Peyer's patch (tissue), 4 donors: ENCODE measurements at regions not wholly inside any gene's neighbourhood (a gene's known extent, or its start where the extent isn't known, plus 50 kb on each side); places are given as distances from the start of the nearest gene placed in this dataset.
A peak's percentile ranks its signal among the peaks of the same experiment; 100 is the strongest.

Source experiments
- DNase-seq, 3 donors: peaks; one replicate each; pipeline ENCODE4 v3.0.0-alpha.2; 2017 to 2019
- H3K27ac ChIP-seq, 4 donors: fragments of 200-600 bp; sonication (generic); one replicate each; pipeline ENCODE4 v1.5.1; 2016 to 2019
- H3K27me3 ChIP-seq, 2 donors: fragments of 200-600 bp; sonication (generic); one replicate each; pipeline ENCODE4 v1.5.1; 2019
- H3K36me3 ChIP-seq, 3 donors: fragments of 200-600 bp; sonication (generic); one replicate each; pipeline ENCODE4 v1.5.1; 2016 to 2019
- H3K4me1 ChIP-seq, 4 donors: fragments of 200-600 bp; sonication (generic); one replicate each; pipeline ENCODE4 v1.5.1; 2016 to 2019
- H3K4me3 ChIP-seq, 4 donors: fragments of 200-600 bp; sonication (generic); 1 replicate in 3 of 4; 2 replicates in 1 of 4; pipeline ENCODE4 v1.5.1; 2016 to 2019; ENCODE audit warnings: mild to moderate bottlenecking in 1 of 4
- H3K9me3 ChIP-seq, 4 donors: fragments of 200-600 bp; sonication (generic); one replicate each; pipeline ENCODE4 v1.5.1; 2016 to 2019; ENCODE audit warnings: mild to moderate bottlenecking in 1 of 4
- CTCF ChIP-seq, 6 experiments: fragments of 450-650 bp in 4 of 6; fragments of 200-600 bp in 2 of 6; sonication (generic) in 1 of 6; IDR thresholded peaks; one replicate each; pipeline ENCODE4 v1.5.1; 2017 to 2019; ENCODE audit warnings: antibody characterized with exemption in 6 of 6, mild to moderate bottlenecking in 3 of 6, moderate library complexity in 1 of 6
- POLR2A ChIP-seq, 2 donors: fragments of 450-650 bp; IDR thresholded peaks; one replicate each; pipeline ENCODE4 v1.5.1; 2017; ENCODE audit warnings: antibody characterized with exemption in 2 of 2, mild to moderate bottlenecking in 2 of 2, moderate library complexity in 2 of 2

- H3K4me3 ChIP-seq, result no peak overlapping the region
- no peaks in the 10 kb centered on the region for H3K27me3 ChIP-seq
- H3K36me3 ChIP-seq, result no peaks in the 10 kb centered on the region
- TF ChIP-seq POLR2A (IDR thresholded peaks at IDR 0.05), result no peak
- TF ChIP-seq CTCF (IDR thresholded peaks at IDR 0.05), result peak in 3 of 6 experiments; percentile 59 to 68 (median 67)
- DNase-seq, result peak in 1 of 3 donors; percentile 49
- no peaks in the 10 kb centered on the region for H3K9me3 ChIP-seq
- H3K27ac ChIP-seq, result no peak overlapping the region
- no peaks in the 10 kb centered on the region for H3K4me1 ChIP-seq
Observed at GRCh38 chr6:12504325-12504966, 212.1 kb upstream of the PHACTR1 start.

GRCh38 chr6:12505486-12505885, 211.1 kb upstream of the PHACTR1 start:
- Histone ChIP-seq H3K4me3 (no peak overlapping the region), H3K9me3 (no peaks in the 10 kb centered on the region), H3K36me3 (no peaks in the 10 kb centered on the region), H3K4me1 (no peaks in the 10 kb centered on the region), H3K27me3 (no peaks in the 10 kb centered on the region), H3K27ac (no peak overlapping the region)
- no peak for DNase-seq
- no peak for TF ChIP-seq CTCF (IDR thresholded peaks at IDR 0.05)
- TF ChIP-seq POLR2A (IDR thresholded peaks at IDR 0.05), result no peak

- no peak overlapping the region for H3K27ac ChIP-seq
- H3K36me3 ChIP-seq, result no peaks in the 10 kb centered on the region
- H3K9me3 ChIP-seq, result no peaks in the 10 kb centered on the region
- no peaks in the 10 kb centered on the region for H3K27me3 ChIP-seq
- H3K4me1 ChIP-seq, result no peaks in the 10 kb centered on the region
- no peak overlapping the region for H3K4me3 ChIP-seq
- no peak for DNase-seq
- TF ChIP-seq CTCF (IDR thresholded peaks at IDR 0.05) (no peak), POLR2A (IDR thresholded peaks at IDR 0.05) (no peak)
Observed at GRCh38 chr6:12506159-12506558, 210.4 kb upstream of the PHACTR1 start.

GRCh38 chr6:12507636-12508035, 208.9 kb upstream of the PHACTR1 start:
- H3K9me3 ChIP-seq, result no peaks in the 10 kb centered on the region
- no peaks in the 10 kb centered on the region for H3K4me1 ChIP-seq
- H3K27me3 ChIP-seq, result no peaks in the 10 kb centered on the region
- no peak overlapping the region for H3K27ac ChIP-seq
- TF ChIP-seq CTCF (IDR thresholded peaks at IDR 0.05), result no peak
- TF ChIP-seq POLR2A (IDR thresholded peaks at IDR 0.05), result no peak
- H3K4me3 ChIP-seq, result no peak overlapping the region
- DNase-seq, result no peak
- H3K36me3 ChIP-seq, result no peaks in the 10 kb centered on the region

- TF ChIP-seq CTCF (IDR thresholded peaks at IDR 0.05) (no peak), POLR2A (IDR thresholded peaks at IDR 0.05) (no peak)
- Histone ChIP-seq H3K27me3 (no peaks in the 10 kb centered on the region), H3K27ac (no peak overlapping the region), H3K36me3 (no peaks in the 10 kb centered on the region), H3K4me3 (no peak overlapping the region), H3K9me3 (no peaks in the 10 kb centered on the region), H3K4me1 (no peaks in the 10 kb centered on the region)
- no peak for DNase-seq
Observed at GRCh38 chr6:12508553-12508952, 208.0 kb upstream of the PHACTR1 start.

- H3K36me3 ChIP-seq, result no peaks in the 10 kb centered on the region
- TF ChIP-seq POLR2A (IDR thresholded peaks at IDR 0.05) (no peak), CTCF (IDR thresholded peaks at IDR 0.05) (no peak)
- no peaks in the 10 kb centered on the region for H3K4me1 ChIP-seq
- no peaks in the 10 kb centered on the region for H3K9me3 ChIP-seq
- no peak overlapping the region for H3K27ac ChIP-seq
- H3K27me3 ChIP-seq, result no peaks in the 10 kb centered on the region
- DNase-seq, result no peak
- H3K4me3 ChIP-seq, result no peak overlapping the region
Observed at GRCh38 chr6:12509060-12509459, 207.5 kb upstream of the PHACTR1 start.
